ENCODE measurements at regions not wholly inside any gene's neighbourhood (a gene's known extent, or its start where the extent isn't known, plus 50 kb on each side); places are given as distances from the start of the nearest gene placed in this dataset.

- CTCF ChIA-PET, result interaction anchor here (1.2 kb wide), 1 partner anchor 446 kb away, joined by 4 read pairs; no protein-coding TSS in a partner anchor
These were observed 89.2 kb upstream of the BACH2 start for GRCh38 chr6:90385759-90386313.

GRCh38 chr6:90384720-90385119 is 88.1 kb upstream of the BACH2 start:
- Mint-ChIP-seq H3K27me3 (no peaks in the 10 kb centered on the region), H3K27ac (peak overlapping the region; percentile 71), H3K4me1 (peaks cover 89% of the 10 kb centered on the region), H3K9me3 (no peaks in the 10 kb centered on the region), H3K36me3 (ENCODE audit: low read depth) (no peaks in the 10 kb centered on the region), H3K4me3 (peak overlapping the region; percentile 32)
- intact Hi-C loops (cut with micrococcal nuclease), result no loop called here
- no peak for TF ChIP-seq CTCF (IDR thresholded peaks at IDR 0.05)
- DNase-seq (no peak), ATAC-seq (ENCODE audit: low read depth) (no peak)
- ChIA-PET CTCF (interaction anchor here (0.9 to 2.2 kb wide), 2 partner anchors 9 to 89 kb away, joined by 3 to 7 read pairs; no protein-coding TSS in a partner anchor), POLR2A (interaction anchor here (0.9 to 2.1 kb wide), 2 partner anchors 9 to 89 kb away, joined by 4 to 16 read pairs; partner anchors contain the start of gene BACH2)

More at GRCh38 chr6:90385759-90386313, 89.2 kb upstream of the BACH2 start:
- no peak overlapping the region for H3K4me3 Mint-ChIP-seq
- no peaks in the 10 kb centered on the region for H3K9me3 Mint-ChIP-seq
- ATAC-seq (ENCODE audit: low read depth), result peak; percentile 35
- H3K27me3 Mint-ChIP-seq, result no peaks in the 10 kb centered on the region
- no peaks in the 10 kb centered on the region for H3K36me3 Mint-ChIP-seq (ENCODE audit: low read depth)
- peaks cover 88% of the 10 kb centered on the region for H3K4me1 Mint-ChIP-seq
- DNase-seq, result no peak
- no peak for TF ChIP-seq CTCF (IDR thresholded peaks at IDR 0.05)
- H3K27ac Mint-ChIP-seq, result peak overlapping the region; percentile 1
- intact Hi-C loops (cut with micrococcal nuclease), result no loop called here
- POLR2A ChIA-PET, result interaction anchor here (0.9 kb wide), 1 partner anchor 11 kb away, joined by 3 read pairs; no protein-coding TSS in a partner anchor

GRCh38 chr6:90383196-90383822 is 86.7 kb upstream of the BACH2 start:
- intact Hi-C loops (cut with micrococcal nuclease), result loop anchor here (1.0 to 2.0 kb wide), 5 partner anchors 8 to 97 kb away; partner anchors contain the start of gene BACH2
- DNase-seq (no peak), ATAC-seq (ENCODE audit: low read depth) (peak; percentile 80)
- Mint-ChIP-seq H3K27me3 (no peaks in the 10 kb centered on the region), H3K9me3 (no peaks in the 10 kb centered on the region), H3K4me3 (peak overlapping the region; percentile 61), H3K27ac (peak overlapping the region; percentile 75), H3K36me3 (ENCODE audit: low read depth) (no peaks in the 10 kb centered on the region), H3K4me1 (peaks cover 80% of the 10 kb centered on the region)
- CTCF ChIA-PET, result interaction anchor here (0.6 to 2.2 kb wide), 5 partner anchors 9 to 88 kb away, joined by 3 to 9 read pairs (median 4); partner anchors contain the start of gene BACH2
- POLR2A ChIA-PET, result interaction anchor here (0.7 to 2.1 kb wide), 5 partner anchors 15 to 95 kb away, joined by 3 to 16 read pairs (median 4); partner anchors contain the start of gene BACH2
- TF ChIP-seq CTCF (IDR thresholded peaks at IDR 0.05), result no peak

GRCh38 chr6:90382760-90383159 is 86.1 kb upstream of the BACH2 start:
- Mint-ChIP-seq H3K27me3 (no peaks in the 10 kb centered on the region), H3K36me3 (ENCODE audit: low read depth) (no peaks in the 10 kb centered on the region), H3K4me1 (peaks cover 80% of the 10 kb centered on the region), H3K4me3 (peak overlapping the region; percentile 61), H3K27ac (peak overlapping the region; percentile 75), H3K9me3 (no peaks in the 10 kb centered on the region)
- TF ChIP-seq CTCF (IDR thresholded peaks at IDR 0.05), result no peak
- intact Hi-C loops (cut with micrococcal nuclease), result loop anchor here (1.0 to 2.0 kb wide), 5 partner anchors 7 to 96 kb away; partner anchors contain the start of gene BACH2
- POLR2A ChIA-PET, result interaction anchor here (0.7 to 2.1 kb wide), 5 partner anchors 15 to 95 kb away, joined by 3 to 16 read pairs (median 4); partner anchors contain the start of gene BACH2
- CTCF ChIA-PET, result interaction anchor here (0.6 to 2.2 kb wide), 5 partner anchors 10 to 87 kb away, joined by 3 to 9 read pairs (median 4); partner anchors contain the start of gene BACH2
- DNase-seq (no peak), ATAC-seq (ENCODE audit: low read depth) (peak; percentile 8)

All from activated B cell treated with CpG ODN at 0.5 μM for 24 hours (primary cell).